HG03469 (cell line): ENCODE measurements at regions not wholly inside any gene's neighbourhood (a gene's known extent, or its start where the extent isn't known, plus 50 kb on each side); places are given as distances from the start of the nearest gene placed in this dataset.

Source experiments
- ATAC-seq: cut with Tn5 transposase; IDR thresholded peaks from one replicate; pipeline ENCODE4 v1.9.1; 2021; ENCODE audit warnings: mild to moderate bottlenecking, moderate library complexity, moderate number of reproducible peaks; ENCODE audit not compliant: unreplicated experiment

DNA sequence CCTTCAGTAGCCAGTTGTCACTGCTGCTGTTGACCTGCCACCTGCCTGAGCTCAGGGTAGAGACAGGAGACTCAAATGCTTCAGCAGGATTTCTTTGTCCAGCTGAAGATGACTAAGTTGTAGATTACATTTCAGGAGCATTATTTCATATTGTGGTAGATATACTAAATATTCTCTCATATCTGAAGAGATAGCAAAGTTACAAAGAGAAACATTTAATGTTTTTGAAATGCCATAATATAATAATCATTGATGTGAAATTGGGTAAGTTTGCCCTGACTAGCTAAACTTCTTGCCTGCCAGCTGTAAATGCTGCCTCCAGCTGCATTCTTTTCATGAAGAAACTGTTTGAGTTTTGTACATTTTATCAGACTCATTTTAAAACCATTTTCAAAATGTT is 247.6 kb upstream of the CNKSR2 start:
- no peak for ATAC-seq

DNA sequence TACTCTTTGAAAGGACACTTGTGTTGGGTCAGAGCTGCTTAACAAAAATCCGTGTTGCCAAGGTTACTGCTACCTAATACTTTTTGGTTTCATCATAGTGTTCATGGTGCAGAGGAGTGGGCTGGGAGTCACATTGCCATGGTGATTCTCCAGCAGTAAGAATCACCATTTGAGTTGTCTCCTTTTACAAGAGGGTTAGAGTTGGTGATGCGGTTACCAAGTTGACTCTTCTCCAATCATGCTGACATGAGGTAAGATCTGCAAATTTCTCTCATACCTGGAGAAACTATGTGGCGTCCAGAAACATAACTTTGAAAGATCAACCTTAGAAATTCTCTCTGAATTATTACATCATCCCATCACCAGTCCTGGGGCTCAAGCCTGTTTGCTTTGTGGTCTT is 242.9 kb upstream of the CNKSR2 start:
- no peak for ATAC-seq

DNA sequence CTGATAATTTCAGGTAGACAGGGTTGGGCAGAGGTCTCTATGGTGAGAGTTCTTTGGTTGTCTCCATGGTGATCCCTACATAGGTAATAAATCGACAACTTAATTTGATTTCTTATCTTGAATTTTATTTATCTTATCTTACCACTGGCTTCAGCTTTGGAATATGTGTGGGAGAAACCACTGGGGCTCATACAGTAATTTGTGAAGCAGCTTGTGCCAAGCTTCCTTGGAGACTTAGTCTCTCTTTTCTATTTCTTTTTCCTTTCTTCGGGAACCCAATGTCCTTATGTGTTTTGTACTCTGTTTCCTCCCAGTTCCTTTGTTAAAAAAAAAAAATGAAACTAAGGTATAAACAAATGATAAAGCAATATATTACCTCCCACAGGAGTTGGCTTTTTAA is 242.4 kb upstream of the CNKSR2 start:
- no peak for ATAC-seq

DNA sequence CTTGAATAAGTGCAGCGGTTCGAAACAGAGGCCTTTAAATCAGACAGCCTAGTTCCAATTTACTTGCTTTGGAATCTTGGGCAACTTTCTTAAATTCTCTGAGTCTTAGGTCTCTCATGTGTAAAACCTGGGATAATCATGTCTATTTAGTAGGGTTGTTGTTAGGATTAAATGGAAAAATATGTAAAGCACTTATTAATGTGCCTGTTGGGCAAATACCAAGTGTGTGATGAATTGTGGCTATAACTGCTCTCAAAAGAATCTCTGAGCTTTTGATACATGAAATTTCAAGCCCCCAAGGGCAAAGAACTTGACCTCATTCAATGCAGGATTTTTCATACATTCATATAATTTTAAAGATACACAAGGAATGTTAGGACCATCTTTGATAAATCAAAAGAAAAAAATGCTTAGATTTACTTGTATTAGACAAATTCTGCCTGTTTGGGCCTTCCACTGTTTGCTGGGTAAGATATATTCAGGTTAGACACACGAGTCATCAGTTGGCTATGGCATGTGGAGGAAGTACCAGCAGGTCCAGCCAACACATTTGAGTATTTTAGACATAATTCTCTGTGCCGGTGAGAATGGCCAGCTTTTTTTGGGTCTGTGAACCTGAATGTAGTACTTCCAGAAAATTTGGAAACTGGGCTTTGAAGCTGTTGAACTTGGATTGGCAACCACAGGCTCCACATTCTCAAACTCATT is 241.4 kb upstream of the CNKSR2 start:
- no peak for ATAC-seq

DNA sequence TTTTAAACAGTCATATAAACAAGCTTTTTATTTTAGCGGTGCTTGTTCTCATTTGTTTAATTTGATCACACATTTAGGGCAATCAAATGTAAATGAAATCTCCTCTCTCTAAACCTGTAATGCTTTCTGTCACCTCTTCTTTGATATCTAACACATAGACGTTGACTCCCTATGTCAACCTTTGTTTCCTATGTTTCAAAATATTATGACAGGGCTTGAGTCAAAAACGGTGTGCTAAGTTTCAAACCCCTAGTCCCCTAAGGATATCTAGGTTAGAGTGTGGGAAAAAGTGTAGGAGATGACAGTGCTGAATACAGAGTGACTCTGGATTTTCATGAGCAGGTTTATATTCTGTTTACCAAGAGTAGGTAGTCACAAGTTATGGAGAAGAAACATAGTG is 224.0 kb upstream of the CNKSR2 start:
- no peak for ATAC-seq

DNA sequence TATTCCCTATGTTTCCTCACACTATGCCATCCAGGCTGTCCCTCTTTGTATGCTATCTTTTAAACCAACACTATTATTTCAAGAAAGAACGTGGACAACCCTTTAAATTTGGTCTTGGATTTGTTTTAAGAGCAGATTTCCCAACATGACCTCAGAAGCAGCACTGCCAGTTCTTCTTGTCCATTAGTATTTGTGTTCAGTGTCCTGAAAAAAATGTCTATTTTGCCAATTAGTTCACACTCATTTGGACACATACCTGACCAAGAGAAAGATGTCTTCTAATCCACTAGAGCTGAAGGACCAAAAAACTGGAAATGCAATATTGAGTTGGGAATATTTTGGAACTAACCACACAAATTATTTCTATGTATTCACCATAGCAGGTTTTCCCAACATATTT is 223.2 kb upstream of the CNKSR2 start:
- ATAC-seq, result no peak

DNA sequence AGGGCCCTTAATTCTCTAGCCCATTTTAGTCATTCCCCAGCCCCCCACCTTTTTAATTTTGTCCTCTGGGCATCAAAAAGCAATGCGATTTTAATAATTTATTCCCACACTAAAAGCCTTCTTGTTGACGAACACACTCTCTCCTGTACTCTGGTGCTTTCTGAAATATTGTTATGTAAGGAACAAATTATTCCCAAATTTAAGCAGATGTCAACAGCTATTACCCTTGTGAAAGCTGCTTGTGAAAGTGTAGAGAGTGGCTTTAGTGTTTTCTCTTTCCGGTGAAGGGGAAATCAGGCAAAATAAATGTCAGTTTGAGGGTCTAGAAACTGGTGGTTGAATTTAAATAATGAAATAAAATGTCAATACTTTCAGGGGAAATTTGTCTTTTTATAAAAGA is 221.2 kb upstream of the CNKSR2 start:
- ATAC-seq, result no peak

DNA sequence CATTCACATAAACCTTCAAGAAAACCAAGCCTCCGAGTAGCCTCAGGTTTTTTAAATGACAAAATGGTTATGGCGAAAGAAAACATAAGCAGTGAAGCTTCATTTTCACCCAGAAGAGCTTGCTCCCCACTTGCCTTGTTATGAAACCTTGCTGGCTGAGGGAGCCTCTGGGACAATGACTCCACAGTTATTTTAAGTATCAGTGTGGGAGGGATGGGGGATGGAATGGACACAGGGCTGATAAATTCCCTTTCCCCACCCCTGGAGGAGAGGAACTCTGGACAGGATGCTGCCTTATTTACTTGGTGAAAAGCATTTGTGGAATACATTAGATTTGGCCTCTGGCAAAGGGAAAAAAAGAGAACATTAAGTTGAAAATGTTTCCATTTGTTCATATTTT is 220.7 kb upstream of the CNKSR2 start:
- ATAC-seq, result no peak

DNA sequence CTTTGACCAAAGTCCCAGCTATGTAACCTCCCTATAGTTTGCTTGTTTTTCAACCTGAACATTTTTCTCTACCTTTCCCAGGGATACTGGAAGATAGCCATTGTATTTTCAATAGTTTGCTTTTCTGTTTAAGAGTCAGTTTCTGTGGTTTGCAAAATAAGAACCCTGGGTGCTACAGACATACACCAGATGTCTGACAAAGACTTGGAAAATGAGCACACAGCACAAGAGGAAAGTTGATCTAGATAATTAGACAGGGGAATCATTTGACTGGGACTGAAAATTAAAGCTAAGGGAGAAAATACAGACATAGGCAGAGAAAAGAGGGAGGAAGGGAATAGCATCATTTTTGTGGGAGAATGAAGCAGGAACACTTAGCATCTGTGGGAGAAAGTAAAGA is 218.3 kb upstream of the CNKSR2 start:
- ATAC-seq, result no peak

DNA sequence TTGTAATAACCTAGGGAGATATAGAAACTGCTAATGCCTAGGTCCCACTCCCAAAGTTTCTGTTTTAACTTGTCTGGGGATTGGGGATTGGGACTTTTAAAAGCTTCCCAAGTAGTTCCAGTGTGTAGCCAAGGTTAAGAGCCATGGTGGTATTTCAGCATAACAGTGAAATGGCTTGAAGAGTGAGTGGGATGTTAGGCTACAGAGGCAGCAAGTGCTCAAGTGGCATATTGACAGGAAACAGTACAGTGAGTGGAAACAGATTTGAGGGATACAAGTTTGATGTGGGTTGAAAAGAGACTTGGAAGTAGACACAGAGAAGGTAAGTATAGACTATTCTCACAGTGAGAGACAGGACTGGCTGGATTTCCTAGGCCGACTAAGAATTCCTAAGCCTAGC is 217.6 kb upstream of the CNKSR2 start:
- ATAC-seq, result no peak

DNA sequence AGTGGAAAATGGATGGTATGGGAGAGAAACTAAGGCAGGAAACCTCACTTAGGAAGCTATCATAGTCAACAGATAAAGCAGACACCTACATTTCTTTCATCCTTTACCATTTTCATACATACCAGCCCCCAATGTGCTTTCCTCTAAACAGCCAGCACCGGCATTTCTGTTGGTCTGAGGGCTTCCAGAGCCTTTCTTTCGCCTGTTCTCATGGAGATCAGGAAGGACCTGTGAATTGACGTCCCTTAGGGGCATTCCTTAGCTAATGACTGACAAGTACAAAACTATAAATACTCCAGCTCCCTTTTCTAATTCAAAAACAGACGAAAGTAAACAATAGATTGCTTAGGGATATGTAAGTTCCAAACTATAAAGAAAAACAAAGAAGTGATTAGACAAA is 215.5 kb upstream of the CNKSR2 start:
- ATAC-seq, result no peak

DNA sequence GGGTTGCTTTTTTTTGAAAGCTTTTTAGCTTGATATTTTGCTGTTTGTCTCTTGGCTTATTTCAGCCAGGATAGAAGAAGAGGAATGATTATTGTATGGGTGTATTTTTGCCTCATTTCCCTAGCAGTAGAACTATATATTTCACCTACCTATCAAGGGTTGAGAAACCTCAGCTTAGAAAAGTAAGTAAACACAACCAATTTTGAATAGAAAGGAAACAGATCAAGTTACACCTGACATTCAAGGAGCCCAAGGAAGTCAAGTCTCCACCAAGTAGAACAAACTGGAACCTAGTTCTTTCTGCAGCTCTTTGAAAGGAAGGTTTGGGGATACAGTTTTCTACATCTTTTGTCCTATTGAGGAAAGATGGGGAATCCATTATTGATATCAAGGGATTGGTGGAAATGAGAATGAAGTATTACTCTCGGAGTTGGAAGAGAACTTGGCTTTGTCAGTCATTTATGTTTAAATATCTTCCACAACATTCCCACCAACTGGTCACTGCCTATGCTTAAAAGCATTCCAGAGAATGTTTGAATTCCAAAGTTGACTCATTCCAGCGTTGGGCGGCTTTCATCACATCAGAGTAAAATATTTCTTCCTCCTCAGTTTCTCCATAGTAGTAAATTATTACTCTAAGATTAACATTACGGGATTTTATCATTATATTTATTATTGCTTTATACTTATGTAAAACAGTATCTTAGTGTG is 207.8 kb upstream of the CNKSR2 start:
- no peak for ATAC-seq

DNA sequence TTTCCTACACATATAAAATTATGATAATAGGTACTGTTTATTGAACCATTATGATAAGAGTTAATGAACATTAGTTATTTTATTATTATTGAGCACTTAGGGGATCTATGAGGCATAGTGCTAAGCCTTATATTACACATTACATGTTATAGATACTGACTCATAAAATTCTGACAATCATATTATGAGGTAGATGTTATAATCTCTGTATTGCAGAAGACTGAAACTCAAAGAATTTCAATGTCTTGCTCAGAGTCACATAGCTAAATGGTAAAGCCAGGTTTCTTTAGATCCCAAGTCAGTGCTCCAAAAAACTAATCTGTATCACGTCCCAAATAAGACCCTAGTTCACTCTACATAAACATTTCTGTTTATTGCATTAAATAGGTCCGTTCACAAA is 207.2 kb upstream of the CNKSR2 start:
- ATAC-seq, result no peak

DNA sequence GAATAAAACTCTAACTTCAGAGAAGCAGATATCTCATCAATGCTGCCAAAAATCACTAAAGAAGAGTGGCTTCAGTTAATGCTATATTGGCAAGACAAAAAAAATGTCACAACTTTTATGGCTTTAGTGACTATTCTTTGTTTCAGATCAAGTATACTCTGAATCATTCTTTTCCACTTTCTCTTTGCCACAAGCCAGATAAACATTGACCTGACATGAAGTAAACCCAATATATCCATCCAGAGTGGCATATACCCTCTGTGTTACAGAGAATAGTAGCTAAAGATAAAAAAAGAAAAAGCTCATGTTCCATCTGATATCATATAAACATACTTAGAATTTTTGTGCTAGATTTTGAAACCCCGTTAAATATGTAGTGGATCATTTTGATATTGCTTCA is 206.7 kb upstream of the CNKSR2 start:
- ATAC-seq, result no peak

DNA sequence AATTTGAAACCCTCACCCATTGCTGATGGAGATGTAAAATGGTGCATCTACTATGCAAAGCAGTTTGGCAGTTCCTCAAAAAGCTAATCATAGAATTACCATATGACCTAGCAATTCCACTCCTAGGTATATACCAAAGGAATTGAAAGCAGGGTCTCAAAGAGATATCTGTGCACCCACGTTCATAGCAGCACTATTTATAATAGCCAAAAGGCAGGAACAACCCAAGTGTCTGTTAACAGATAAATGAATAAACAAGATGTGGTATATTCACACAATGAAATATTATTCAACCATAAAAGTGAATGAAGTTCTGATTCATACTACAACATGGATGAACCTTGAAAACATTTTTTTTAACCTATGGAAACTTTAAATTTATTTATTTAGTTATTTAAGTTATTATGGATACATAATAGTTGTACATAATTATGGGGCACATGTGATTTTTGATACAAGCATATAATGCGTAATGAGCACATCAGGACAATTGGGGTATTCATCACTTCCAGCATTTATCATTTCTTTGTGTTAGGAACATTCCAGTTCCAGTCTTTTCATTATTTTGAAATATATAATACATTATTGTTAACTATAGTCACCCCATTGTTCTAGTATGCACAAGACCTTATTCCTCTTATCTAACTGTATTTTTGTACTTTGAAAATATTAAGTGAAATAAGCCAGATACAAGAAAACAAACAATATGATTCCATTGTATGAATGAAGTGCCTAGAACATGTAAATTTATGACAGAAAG is 205.6 kb upstream of the CNKSR2 start:
- ATAC-seq, result no peak

DNA sequence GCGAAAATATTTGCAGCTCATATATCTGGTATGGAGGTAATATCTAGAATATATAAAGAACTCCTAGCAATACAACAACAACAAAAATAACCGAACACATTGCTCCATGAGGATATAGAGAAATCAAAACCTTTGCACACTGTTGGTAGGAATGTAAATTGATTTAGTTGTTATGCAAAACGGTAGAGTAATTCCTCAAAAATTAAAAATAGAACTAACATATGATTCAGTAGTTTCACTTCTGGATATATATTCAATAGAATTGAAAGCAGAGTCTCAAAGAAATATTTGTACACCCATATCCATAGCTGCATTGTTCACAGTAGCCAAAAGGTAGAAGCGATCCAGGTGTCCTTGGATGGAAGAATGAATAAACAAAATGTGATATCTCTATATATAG is 203.0 kb upstream of the CNKSR2 start:
- no peak for ATAC-seq

DNA sequence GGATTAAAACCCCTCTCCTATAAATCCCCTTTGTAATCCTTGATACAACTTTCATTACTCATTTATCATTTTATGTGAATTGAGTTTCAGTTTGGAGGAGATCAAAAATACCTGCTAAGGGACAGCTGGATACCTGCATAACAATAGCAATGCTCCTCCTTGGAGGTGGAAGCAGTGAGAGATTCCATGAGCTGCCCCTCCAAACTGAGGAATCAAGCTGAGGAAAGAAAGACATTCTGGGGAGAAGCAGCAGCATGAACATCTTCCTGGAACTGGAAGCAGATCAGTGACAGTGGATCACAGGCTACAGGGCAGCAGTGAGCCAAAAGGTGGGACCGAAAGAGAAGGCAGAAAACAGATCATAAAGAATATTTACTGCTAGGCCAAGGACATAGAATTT is 199.8 kb upstream of the CNKSR2 start:
- ATAC-seq, result no peak

DNA sequence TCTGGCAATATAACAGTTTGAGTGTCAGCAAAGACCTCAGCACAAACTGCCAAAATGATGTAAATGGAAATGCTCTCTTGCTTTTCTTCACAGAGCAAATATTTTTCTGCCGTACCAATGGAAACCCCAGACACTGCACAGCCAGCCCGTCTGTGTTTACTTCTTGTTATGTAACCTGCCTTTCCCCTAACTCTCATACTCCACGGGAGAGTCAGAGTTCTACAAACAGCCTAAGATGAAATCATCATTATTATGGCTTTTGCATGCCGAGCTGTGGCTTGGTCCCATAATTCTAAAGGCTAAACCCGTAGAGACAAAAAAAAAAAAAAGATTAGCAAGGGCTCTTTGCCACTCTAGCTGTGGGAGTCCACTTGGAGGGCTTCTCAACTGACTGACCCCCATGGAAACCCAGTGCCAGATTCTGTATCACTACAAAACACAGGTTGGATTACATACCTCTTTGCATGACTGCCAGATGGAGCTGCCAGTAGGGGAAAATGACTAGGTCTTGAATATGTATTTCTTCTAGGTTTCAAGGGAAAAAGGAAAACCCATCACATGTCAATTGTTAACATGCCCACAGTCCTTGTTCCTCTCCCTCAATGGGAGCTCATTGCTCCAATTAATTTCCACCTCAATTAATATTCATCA is 197.2 kb upstream of the CNKSR2 start:
- ATAC-seq, result no peak

DNA sequence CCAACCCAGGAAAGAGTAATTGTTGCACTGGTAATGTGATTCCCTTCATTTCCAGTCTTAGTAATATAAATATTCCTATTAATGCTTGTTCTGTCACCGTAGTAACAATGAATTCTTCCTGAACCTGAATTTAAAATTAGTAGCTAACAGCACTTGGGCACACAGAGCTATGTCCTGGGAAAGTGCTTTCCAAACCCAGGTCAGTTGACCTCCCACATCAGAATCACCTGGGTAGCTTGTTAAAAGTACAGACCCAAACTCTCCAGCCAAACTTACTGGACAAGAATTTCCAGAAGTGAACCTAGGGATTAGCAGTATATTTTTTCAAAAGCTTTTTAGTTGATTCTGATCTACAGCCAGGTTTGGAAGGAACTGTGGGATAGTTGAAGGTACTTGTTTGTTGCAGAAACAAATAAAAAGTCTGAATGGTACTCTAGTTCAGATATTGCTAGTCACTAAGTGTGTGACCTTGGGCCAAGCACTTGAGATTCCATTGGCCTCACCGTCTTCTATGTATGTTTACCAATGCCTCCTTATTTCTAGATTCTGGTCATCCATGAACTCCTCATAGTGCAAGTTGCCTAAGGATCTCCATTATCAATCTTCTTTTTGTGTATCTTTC is 192.9 kb upstream of the CNKSR2 start:
- no peak for ATAC-seq

DNA sequence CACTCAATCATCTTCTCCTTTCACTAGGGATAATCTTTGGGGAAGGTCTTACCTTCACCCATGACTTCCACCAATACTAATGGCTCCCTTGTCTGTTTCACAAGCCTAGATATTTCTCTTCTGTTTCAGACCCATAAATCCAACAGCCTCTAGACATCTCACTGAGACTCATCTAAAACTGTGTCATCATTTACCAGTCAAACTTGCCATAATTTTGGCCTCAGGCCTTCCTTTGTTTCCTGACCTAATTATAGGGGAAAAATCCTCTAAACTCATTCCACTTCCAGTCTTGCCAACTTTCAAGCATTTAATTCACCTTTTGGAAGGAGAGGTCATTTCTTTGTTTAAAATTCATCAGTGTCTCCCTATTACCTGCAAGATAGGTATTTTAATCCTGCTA is 181.0 kb upstream of the CNKSR2 start:
- ATAC-seq, result no peak

DNA sequence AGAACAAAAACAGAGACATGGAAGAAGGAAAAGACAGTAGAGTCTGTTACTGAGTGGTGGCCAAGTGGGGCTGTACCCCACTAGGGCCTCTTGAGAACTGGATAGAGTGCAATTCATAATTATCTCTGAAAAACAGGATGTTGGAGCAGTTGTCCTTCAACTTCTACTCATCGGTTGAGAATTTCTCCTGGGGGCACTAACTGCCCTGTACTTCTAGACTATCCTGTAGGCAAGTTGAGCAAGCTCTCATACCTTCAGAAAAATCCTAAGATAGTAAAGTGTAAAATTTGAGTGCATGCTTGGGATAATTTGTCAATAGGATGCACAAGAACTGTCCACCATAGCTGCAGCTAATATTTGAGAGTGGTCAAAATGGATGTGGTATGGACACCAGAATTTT is 179.7 kb upstream of the CNKSR2 start:
- ATAC-seq, result no peak
